Esophagus muscularis mucosa (tissue), 4 donors: ENCODE measurements at regions not wholly inside any gene's neighbourhood (a gene's known extent, or its start where the extent isn't known, plus 50 kb on each side); places are given as distances from the start of the nearest gene placed in this dataset.

ENCODE experiments used
- DNase-seq: peaks from one replicate; pipeline ENCODE4 v3.0.0-alpha.2; 2017; ENCODE audit errors: extremely low spot score
- H3K27ac ChIP-seq, 4 donors: fragments of 200-600 bp; sonication (generic); replicated peaks in 1 of 4; 1 replicate in 3 of 4; 2 replicates in 1 of 4; pipeline ENCODE4 v1.5.1; 2016 to 2019; ENCODE audit warnings: mild to moderate bottlenecking in 1 of 4
- H3K27me3 ChIP-seq, 4 donors: fragments of 200-600 bp; sonication (generic); one replicate each; pipeline versions ENCODE4 v1.5.1 to v1.6.0; 2016 to 2019
- H3K36me3 ChIP-seq, 4 donors: fragments of 200-600 bp; sonication (generic); one replicate each; pipeline ENCODE4 v1.5.1; 2016 to 2019
- H3K4me1 ChIP-seq, 4 donors: fragments of 200-600 bp; sonication (generic); one replicate each; pipeline ENCODE4 v1.5.1; 2016 to 2019
- H3K4me3 ChIP-seq, 4 donors: fragments of 200-600 bp; sonication (generic); 1 replicate in 2 of 4; 2 replicates in 2 of 4; pipeline ENCODE4 v1.5.1; 2016 to 2019; ENCODE audit warnings: mild to moderate bottlenecking in 4 of 4, moderate library complexity in 1 of 4
- H3K9me3 ChIP-seq, 4 donors: fragments of 200-600 bp; sonication (generic); 1 replicate in 3 of 4; 2 replicates in 1 of 4; pipeline ENCODE4 v1.5.1; 2016 to 2019
- EP300 ChIP-seq: sonication (generic); formaldehyde crosslinking; IDR thresholded peaks from one replicate; pipeline ENCODE4 v1.6.1; 2017; ENCODE audit warnings: antibody characterized with exemption
- POLR2A ChIP-seq: fragments of 450-650 bp; IDR thresholded peaks from one replicate; pipeline ENCODE4 v1.6.1; 2017; ENCODE audit warnings: antibody characterized with exemption, moderate library complexity, mild to moderate bottlenecking, low read depth
- POLR2AphosphoS5 ChIP-seq, 2 donors: sonication (generic); formaldehyde crosslinking; IDR thresholded peaks; one replicate each; pipeline ENCODE4 v1.6.1; 2017; ENCODE audit warnings: antibody characterized with exemption in 2 of 2
- WGBS: methylation state at CpG from one replicate; pipeline ENCODE4 v1.1.5; 2018; 5-methylcytosine and 5-hydroxymethylcytosine counted together
- intact Hi-C: fragments of 100-400 bp; cut with DNase I; formaldehyde crosslinking; loops from one replicate; pipeline ENCODE4 v1.15.1; 2023
- TF ChIP-seq, protein P1 (sequence below), 3 experiments: fragments of 200-600 bp in 2 of 3; fragments of 450-650 bp in 1 of 3; sonication (generic) in 2 of 3; IDR thresholded peaks; one replicate each; pipeline ENCODE4 v1.5.1; 2017 to 2019; ENCODE audit warnings: antibody characterized with exemption in 3 of 3, mild to moderate bottlenecking in 2 of 3, moderate library complexity in 1 of 3

DNA sequence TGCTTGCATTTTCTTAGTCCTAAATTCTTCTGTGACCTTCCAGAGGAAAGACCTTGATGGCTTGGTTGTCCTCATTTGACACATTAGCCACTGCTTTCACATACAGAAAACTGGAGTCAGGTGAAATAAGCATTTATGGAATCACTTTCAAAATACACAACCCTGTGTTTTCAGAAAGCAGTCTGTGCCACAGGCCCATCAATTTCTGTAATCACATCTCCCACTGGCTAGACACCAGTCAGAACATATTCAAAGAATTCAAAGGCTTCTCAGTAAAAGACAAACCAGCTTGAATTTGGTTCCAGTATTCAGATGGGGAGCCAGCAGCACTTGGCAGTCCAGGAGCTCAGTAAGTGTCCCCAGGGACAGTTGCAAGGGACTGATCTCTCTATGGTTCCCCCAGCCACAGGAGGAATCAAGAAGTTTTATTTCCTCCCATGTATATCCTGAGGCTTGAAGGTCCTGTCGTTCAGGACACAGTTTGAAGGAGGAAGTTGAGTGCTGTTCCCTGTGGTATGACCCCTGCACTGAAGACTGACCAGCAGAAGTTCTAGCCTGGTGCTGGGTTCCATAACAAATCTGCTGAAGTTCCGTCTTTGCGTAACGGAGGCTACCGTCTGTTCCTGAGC, 214.3 kb downstream of the FOXO1 start:
- TF ChIP-seq, protein P1, sequence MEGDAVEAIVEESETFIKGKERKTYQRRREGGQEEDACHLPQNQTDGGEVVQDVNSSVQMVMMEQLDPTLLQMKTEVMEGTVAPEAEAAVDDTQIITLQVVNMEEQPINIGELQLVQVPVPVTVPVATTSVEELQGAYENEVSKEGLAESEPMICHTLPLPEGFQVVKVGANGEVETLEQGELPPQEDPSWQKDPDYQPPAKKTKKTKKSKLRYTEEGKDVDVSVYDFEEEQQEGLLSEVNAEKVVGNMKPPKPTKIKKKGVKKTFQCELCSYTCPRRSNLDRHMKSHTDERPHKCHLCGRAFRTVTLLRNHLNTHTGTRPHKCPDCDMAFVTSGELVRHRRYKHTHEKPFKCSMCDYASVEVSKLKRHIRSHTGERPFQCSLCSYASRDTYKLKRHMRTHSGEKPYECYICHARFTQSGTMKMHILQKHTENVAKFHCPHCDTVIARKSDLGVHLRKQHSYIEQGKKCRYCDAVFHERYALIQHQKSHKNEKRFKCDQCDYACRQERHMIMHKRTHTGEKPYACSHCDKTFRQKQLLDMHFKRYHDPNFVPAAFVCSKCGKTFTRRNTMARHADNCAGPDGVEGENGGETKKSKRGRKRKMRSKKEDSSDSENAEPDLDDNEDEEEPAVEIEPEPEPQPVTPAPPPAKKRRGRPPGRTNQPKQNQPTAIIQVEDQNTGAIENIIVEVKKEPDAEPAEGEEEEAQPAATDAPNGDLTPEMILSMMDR (IDR thresholded peaks at IDR 0.05), result no peak
- TF ChIP-seq EP300 (no peak), POLR2AphosphoS5 (IDR thresholded peaks at IDR 0.05) (no peak), POLR2A (no peak)
- no peaks in the 10 kb centered on the region for H3K9me3 ChIP-seq
- H3K36me3 ChIP-seq, result no peaks in the 10 kb centered on the region
- H3K27me3 ChIP-seq, result no peaks in the 10 kb centered on the region
- no peak overlapping the region for H3K27ac ChIP-seq
- no peaks in the 10 kb centered on the region for H3K4me1 ChIP-seq
- no peak for DNase-seq
- H3K4me3 ChIP-seq, result no peak overlapping the region
- WGBS, result 100% methylated on average over 4 of the region's 5 CpGs
- intact Hi-C loops, result no loop called here

DNA sequence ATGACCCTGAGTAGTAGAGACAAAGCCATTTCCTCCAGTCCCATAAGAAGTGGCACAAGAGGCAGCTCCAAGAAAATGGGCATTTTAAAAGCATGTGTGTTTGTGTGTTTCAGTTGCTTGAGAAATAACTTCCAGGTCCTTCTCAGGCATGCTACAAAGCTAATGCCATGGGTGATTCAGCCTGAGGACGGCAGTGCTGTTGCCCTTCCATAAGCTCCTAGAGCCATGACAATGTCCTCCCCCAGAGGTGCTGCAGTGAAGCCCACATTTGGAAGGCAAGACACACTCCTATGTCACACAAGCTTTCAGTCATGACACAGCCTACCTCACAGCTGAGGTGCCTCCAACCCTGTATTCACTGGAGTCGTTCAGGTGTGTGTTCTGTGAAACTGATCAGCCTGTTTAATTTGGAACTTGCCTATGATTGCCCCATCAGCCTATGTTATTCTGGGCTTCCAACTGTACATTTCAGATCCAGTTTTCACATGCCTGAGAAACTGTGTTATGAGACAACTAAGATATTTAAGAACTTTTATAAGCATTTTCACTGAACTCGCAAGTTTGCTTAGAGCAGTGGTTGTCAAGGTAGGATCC, 213.6 kb downstream of the FOXO1 start:
- Histone ChIP-seq H3K9me3 (no peaks in the 10 kb centered on the region), H3K36me3 (no peaks in the 10 kb centered on the region), H3K27ac (no peak overlapping the region), H3K4me3 (no peak overlapping the region), H3K4me1 (no peaks in the 10 kb centered on the region), H3K27me3 (no peaks in the 10 kb centered on the region)
- 95% methylated on average over 3 of the region's 3 CpGs for WGBS
- no peak for DNase-seq
- intact Hi-C loops, result no loop called here
- TF ChIP-seq, protein P1 (IDR thresholded peaks at IDR 0.05), result no peak

DNA sequence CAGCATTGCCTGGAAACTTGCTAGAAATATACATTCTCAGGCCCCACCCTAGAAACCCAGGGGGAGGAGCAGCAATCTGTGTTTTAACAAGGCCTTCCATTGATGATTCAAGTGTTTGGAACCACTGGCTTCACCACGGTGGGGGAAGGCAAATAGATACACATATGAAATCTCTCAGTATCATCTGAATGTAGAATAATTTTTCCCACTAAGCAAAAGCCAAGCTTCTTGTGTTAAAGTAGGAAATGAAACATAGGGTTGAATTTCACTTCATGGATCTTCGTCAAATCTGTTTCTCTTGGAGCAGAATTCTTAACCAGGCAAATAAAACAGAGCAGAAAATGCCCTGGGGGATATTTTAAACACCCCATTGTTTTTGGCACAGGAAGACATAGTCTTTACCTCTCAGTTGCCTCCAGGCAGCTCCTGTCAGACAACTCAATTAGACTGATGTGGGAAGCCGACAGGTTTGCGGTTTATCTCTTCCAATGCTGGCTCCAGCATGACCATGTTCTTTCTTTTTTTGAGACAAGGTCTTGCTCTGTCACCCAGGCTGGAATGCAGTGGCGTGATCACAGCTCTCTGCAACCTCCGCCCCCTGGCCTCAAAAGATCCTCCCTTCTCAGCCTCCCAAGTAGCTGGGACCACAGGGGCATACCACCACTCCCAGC, 213.0 kb downstream of the FOXO1 start:
- 78% methylated on average over 6 of the region's 6 CpGs for WGBS
- intact Hi-C loops, result no loop called here
- DNase-seq, result no peak
- Histone ChIP-seq H3K4me3 (no peak overlapping the region), H3K4me1 (no peaks in the 10 kb centered on the region), H3K9me3 (no peaks in the 10 kb centered on the region), H3K27ac (no peak overlapping the region), H3K36me3 (no peaks in the 10 kb centered on the region), H3K27me3 (no peaks in the 10 kb centered on the region)
- TF ChIP-seq POLR2A, result no peak

DNA sequence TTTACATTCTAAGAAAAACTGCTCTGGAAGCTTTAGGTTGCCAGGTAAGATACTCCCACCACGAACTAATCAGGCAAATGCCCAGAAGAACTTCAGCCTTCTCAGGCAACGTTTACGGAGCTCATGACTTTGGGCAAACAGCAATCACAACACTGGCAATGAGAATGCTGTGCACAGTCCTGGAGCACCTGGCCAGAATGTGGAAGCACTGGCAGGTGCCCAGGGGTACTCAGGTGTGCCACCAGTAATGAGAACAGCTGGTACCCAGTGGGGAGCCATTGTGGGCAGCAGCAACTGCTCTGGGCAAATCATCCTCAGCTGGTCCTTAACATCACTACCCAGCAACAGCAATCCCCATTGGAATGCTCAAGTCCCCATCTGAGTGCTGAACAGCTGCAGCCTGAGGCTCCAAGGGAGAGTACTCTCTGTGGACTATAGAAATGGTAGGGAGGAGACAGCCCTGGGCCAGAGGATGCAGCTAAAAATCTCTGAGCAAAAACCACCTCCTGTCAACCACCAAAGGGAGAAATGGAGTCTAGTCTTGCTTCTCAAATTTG, 210.0 kb downstream of the FOXO1 start:
- intact Hi-C loops, result no loop called here
- H3K4me3 ChIP-seq, result no peak overlapping the region
- peaks cover 0 to 3% (median 0%) of the 10 kb centered on the region in 4 donors for H3K9me3 ChIP-seq
- WGBS, result 60% methylated on average over 3 of the region's 3 CpGs
- DNase-seq, result no peak
- no peak overlapping the region for H3K27ac ChIP-seq
- no peak for TF ChIP-seq EP300
- TF ChIP-seq POLR2A, result no peak
- no peak for TF ChIP-seq POLR2AphosphoS5 (IDR thresholded peaks at IDR 0.05)
- TF ChIP-seq, protein P1 (IDR thresholded peaks at IDR 0.05), result no peak
- H3K27me3 ChIP-seq, result no peaks in the 10 kb centered on the region
- no peaks in the 10 kb centered on the region for H3K36me3 ChIP-seq
- no peaks in the 10 kb centered on the region for H3K4me1 ChIP-seq

DNA sequence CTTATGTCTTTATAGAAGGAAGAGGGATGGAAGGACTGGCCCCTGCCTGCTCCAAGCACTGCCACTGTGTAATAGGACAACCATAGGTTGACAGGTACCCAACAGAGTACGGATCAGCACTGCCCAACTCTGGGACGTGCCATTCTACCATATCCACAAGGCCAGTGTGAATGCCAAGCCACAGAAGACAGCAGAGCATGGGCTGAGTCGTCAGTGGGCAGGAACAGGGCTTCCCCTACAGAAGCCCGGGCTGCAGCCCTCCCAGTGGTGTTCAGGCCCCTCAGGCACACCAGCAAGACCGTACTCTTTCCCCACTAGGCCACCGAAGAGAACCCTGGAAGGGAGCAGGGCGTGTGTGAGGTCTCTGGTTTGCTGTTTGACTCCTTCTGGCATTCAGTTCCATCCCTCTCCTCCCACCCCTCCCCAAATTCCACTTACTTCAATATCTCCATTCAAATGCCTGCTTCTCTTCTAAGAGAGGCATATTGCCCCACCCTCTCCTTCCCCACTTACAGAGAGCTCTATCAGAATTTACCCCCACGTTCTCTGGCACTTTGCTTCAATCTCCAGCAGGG, 209.4 kb downstream of the FOXO1 start:
- no peak overlapping the region for H3K27ac ChIP-seq
- peaks cover 0 to 3% (median 0%) of the 10 kb centered on the region in 4 donors for H3K9me3 ChIP-seq
- no peaks in the 10 kb centered on the region for H3K4me1 ChIP-seq
- DNase-seq, result no peak
- intact Hi-C loops, result no loop called here
- 79% methylated on average over 5 of the region's 8 CpGs for WGBS
- no peaks in the 10 kb centered on the region for H3K36me3 ChIP-seq
- H3K27me3 ChIP-seq, result no peaks in the 10 kb centered on the region
- no peak overlapping the region for H3K4me3 ChIP-seq
- TF ChIP-seq EP300 (no peak), POLR2AphosphoS5 (IDR thresholded peaks at IDR 0.05) (no peak), POLR2A (no peak)
- TF ChIP-seq, protein P1 (IDR thresholded peaks at IDR 0.05), result no peak
